GM12878 (cell line): ENCODE measurements at regions not wholly inside any gene's neighbourhood (a gene's known extent, or its start where the extent isn't known, plus 50 kb on each side); places are given as distances from the start of the nearest gene placed in this dataset.

Source experiments
- ATAC-seq: fragments of 200-7000 bp; cut with Tn5 transposase; 3 replicates; pipeline ENCODE4 v1.9.1; 2020; ENCODE audit warnings: mild to moderate bottlenecking, moderate library complexity
- BruUV-seq: library from RNA; stranded (reverse); fragments of 400-500 nt; replicated peaks from 2 replicates; lab custom pipeline; 2021; lab: Mats Ljungman, UMichigan
- CTCF ChIA-PET: fragments of 300-600 bp; sonication (Branson Sonifier 250); formaldehyde crosslinking; extraction: SDS; loops from one replicate; lab custom pipeline; 2021; ENCODE audit warnings: inconsistent platforms; lab: Yijun Ruan, JAX
- POLR2A ChIA-PET: fragments of 350-600 bp; formaldehyde crosslinking; extraction: SDS; loops from one replicate; lab custom pipeline; 2021; ENCODE audit warnings: inconsistent platforms; lab: Charles Lee
- RAD21 ChIA-PET: fragments of 300-600 bp; sonication (Branson Sonifier 250); formaldehyde crosslinking; loops from one replicate; lab custom pipeline; 2023; ENCODE audit warnings: antibody characterized with exemption; ENCODE audit not compliant: unreplicated experiment; lab: Charles Lee
- SMC1A ChIA-PET: fragments of 300-600 bp; sonication (Branson Sonifier 250); formaldehyde crosslinking; loops from one replicate; lab custom pipeline; 2023; ENCODE audit not compliant: unreplicated experiment, uncharacterized antibody; lab: Charles Lee
- DNase-seq: peaks from one replicate; pipeline ENCODE4 v3.0.0-alpha.2; 2011; ENCODE audit warnings: low read depth, low spot score
- FAIRE-seq: peaks from 3 replicates; lab custom pipeline; 2011; peaks lifted over from hg19 to GRCh38; lab: Jason Lieb, UNC
- H2AFZ ChIP-seq: 2 replicates; pipeline ENCODE4 v1.6.0; 2011; ENCODE audit warnings: low read depth, low read length, control low read depth; ENCODE audit not compliant: control insufficient read depth
- H3K27ac ChIP-seq: 2 replicates; pipeline ENCODE4 v1.5.1; 2011; ENCODE audit warnings: control low read depth; ENCODE audit not compliant: control insufficient read depth, insufficient read depth
- H3K27me3 ChIP-seq, 2 experiments: replicated peaks in 1 of 2; 2 replicates each; pipeline versions ENCODE4 v1.6.0 to v1.6.1; 2011; ENCODE audit warnings: low read length in 1 of 2; ENCODE audit not compliant: control insufficient read depth in 2 of 2, insufficient read depth in 2 of 2
- H3K36me3 ChIP-seq, 2 experiments: 2 replicates each; pipeline ENCODE4 v1.5.1; 2011; ENCODE audit warnings: low read length in 1 of 2; ENCODE audit not compliant: control insufficient read depth in 2 of 2, insufficient read depth in 2 of 2
- H3K4me1 ChIP-seq: 2 replicates; pipeline ENCODE4 v1.6.1; 2011; ENCODE audit warnings: mild to moderate bottlenecking, low read length, moderate library complexity, mixed read lengths; ENCODE audit not compliant: control insufficient read depth, insufficient read depth
- H3K4me2 ChIP-seq: 2 replicates; pipeline ENCODE4 v1.6.0; 2011; ENCODE audit warnings: control low read depth; ENCODE audit not compliant: control insufficient read depth, insufficient read depth
- H3K4me3 ChIP-seq: fragments of 200-600 bp; sonication (generic); 2 replicates; pipeline ENCODE4 v1.5.1; 2016
- H3K79me2 ChIP-seq: 2 replicates; pipeline ENCODE4 v1.6.0; 2011; ENCODE audit warnings: low read length; ENCODE audit not compliant: control insufficient read depth, insufficient read depth
- H3K9ac ChIP-seq: 2 replicates; pipeline ENCODE4 v1.8.0; 2011; ENCODE audit warnings: low read length, control low read depth, mixed read lengths; ENCODE audit not compliant: control insufficient read depth, insufficient read depth
- H3K9me3 ChIP-seq: replicated peaks from 3 replicates; pipeline ENCODE4 v1.5.1; 2011; ENCODE audit warnings: mild to moderate bottlenecking, low read length; ENCODE audit not compliant: control insufficient read depth, insufficient read depth
- H4K20me1 ChIP-seq: 2 replicates; pipeline ENCODE4 v1.6.0; 2011; ENCODE audit not compliant: control insufficient read depth, insufficient read depth
- BACH1 ChIP-seq: fragments of 450-650 bp; IDR thresholded peaks from 2 replicates; pipeline ENCODE4 v1.6.1; 2017; ENCODE audit warnings: mild to moderate bottlenecking, borderline replicate concordance
- BHLHE40 ChIP-seq, 2 experiments: fragments of 450-650 bp in 1 of 2; IDR thresholded peaks; 2 replicates each; pipeline ENCODE4 v1.6.1; 2011 to 2017; ENCODE audit warnings: low read depth in 2 of 2, borderline replicate concordance in 1 of 2, improper control_type of control experiment in 1 of 2, low read length in 1 of 2, mild to moderate bottlenecking in 1 of 2
- ETV6 ChIP-seq, 2 experiments: fragments of 450-650 bp in 1 of 2; IDR thresholded peaks in 1 of 2; conservative IDR thresholded peaks in 1 of 2; 2 replicates each; pipeline ENCODE4 v1.6.1; 2014; ENCODE audit warnings: antibody characterized with exemption in 1 of 2, borderline replicate concordance in 1 of 2, low read depth in 1 of 2, mild to moderate bottlenecking in 1 of 2, moderate library complexity in 1 of 2
- GABPA ChIP-seq: IDR thresholded peaks from 2 replicates; pipeline ENCODE4 v1.6.1; 2014; ENCODE audit warnings: antibody characterized with exemption, low read depth, mild to moderate bottlenecking, inconsistent platforms
- HSF1 ChIP-seq: fragments of 150-350 bp; IDR thresholded peaks from 2 replicates; pipeline ENCODE4 v1.6.1; 2014; ENCODE audit warnings: mild to moderate bottlenecking, low read depth, low read length
- IKZF1 ChIP-seq: fragments of 450-650 bp; conservative IDR thresholded peaks from 2 replicates; pipeline ENCODE4 v1.6.1; 2017; ENCODE audit warnings: antibody characterized with exemption, mild to moderate bottlenecking
- JUNB ChIP-seq: IDR thresholded peaks from 2 replicates; pipeline ENCODE4 v1.6.1; 2016; ENCODE audit warnings: antibody characterized with exemption, mild to moderate bottlenecking
- MAX ChIP-seq: IDR thresholded peaks from 2 replicates; pipeline ENCODE4 v1.6.1; 2012; ENCODE audit warnings: low read depth, low read length, improper control_type of control experiment
- POU2F2 ChIP-seq: IDR thresholded peaks from 3 replicates; pipeline ENCODE4 v1.6.1; 2011; ENCODE audit warnings: low read depth, mild to moderate bottlenecking, low read length, borderline replicate concordance
- SMAD1 ChIP-seq: fragments of 450-650 bp; IDR thresholded peaks from 2 replicates; pipeline ENCODE4 v1.6.1; 2018; ENCODE audit warnings: mild to moderate bottlenecking, low read depth; ENCODE audit not compliant: partially characterized antibody
- SMAD5 ChIP-seq: IDR thresholded peaks from 2 replicates; pipeline ENCODE4 v1.6.1; 2016; ENCODE audit warnings: antibody characterized with exemption, low read depth
- SMARCA5 ChIP-seq: fragments of 450-650 bp; IDR thresholded peaks from 2 replicates; pipeline ENCODE4 v1.6.1; 2017; ENCODE audit warnings: mild to moderate bottlenecking
- WRNIP1 ChIP-seq: IDR thresholded peaks from 2 replicates; pipeline ENCODE4 v1.6.1; 2011; ENCODE audit warnings: low read depth, low read length, improper control_type of control experiment, borderline replicate concordance
- ZNF592 ChIP-seq: fragments of 450-650 bp; IDR thresholded peaks from 2 replicates; pipeline ENCODE4 v1.6.1; 2017; ENCODE audit warnings: mild to moderate bottlenecking, moderate library complexity
- WGBS: methylation state at CpG from one replicate; pipeline ENCODE4 v1.1.6; 2016; ENCODE audit warnings: low lambda C conversion rate; ENCODE audit not compliant: insufficient replicate concordance, insufficient coverage; ENCODE audit errors: missing lambda C conversion rate; 5-methylcytosine and 5-hydroxymethylcytosine counted together
- in situ Hi-C: fragments of 300-500 bp; cut with MboI; formaldehyde crosslinking; loops from 9 replicates; pipeline ENCODE4 v1.14.3; 2018; ENCODE audit warnings: mixed read lengths
- intact Hi-C: fragments of 100-400 bp; cut with micrococcal nuclease; formaldehyde crosslinking; loops from one replicate; pipeline ENCODE4 v1.14.2; 2022; ENCODE audit not compliant: unreplicated experiment

- Histone ChIP-seq H4K20me1 (no peaks in the 10 kb centered on the region; the same call in 1 of the 2 replicates), H3K27ac (no peak overlapping the region), H3K27me3 (no peaks in the 10 kb centered on the region), H3K36me3 (no peaks in the 10 kb centered on the region), H2AFZ (no peak overlapping the region), H3K9ac (no peak overlapping the region), H3K4me1 (no peaks in the 10 kb centered on the region), H3K79me2 (no peaks in the 10 kb centered on the region), H3K4me2 (no peak overlapping the region), H3K9me3 (no peaks in the 10 kb centered on the region), H3K4me3 (no peak overlapping the region)
- no peak for FAIRE-seq
- no TSS peak for BruUV-seq
- ATAC-seq, result no peak
- in situ Hi-C loops, result no loop called here
- CTCF ChIA-PET, result interaction anchor here (1.1 to 6.0 kb wide), 2 partner anchors 16 to 80 kb away, joined by 3 to 58 read pairs; no protein-coding TSS in a partner anchor
- DNase-seq, result no peak
- intact Hi-C loops, result no loop called here
- POLR2A ChIA-PET, result interaction anchor here (0.6 kb wide), 1 partner anchor 490 kb away, joined by 4 read pairs; no protein-coding TSS in a partner anchor
- SMC1A ChIA-PET, result interaction anchor here (0.9 to 14.9 kb wide), 4 partner anchors 16 to 81 kb away, joined by 3 to 189 read pairs (median 12); no protein-coding TSS in a partner anchor
- RAD21 ChIA-PET, result interaction anchor here (0.7 to 7.1 kb wide), 2 partner anchors 17 to 178 kb away, joined by 4 to 73 read pairs; no protein-coding TSS in a partner anchor
- WGBS, result 67% methylated on average over 6 of the region's 6 CpGs
- no peak for TF ChIP-seq BACH1
- no peak for TF ChIP-seq MAX
- TF ChIP-seq BHLHE40 (IDR thresholded peaks at IDR 0.05; ENCODE audit: borderline replicate concordance in 1 of 2, low read depth in 2 of 2, low read length in 1 of 2), result no peak
- no peak for TF ChIP-seq SMARCA5
- no peak for TF ChIP-seq SMAD5
- no peak for TF ChIP-seq GABPA
- no peak for TF ChIP-seq SMAD1
- no peak for TF ChIP-seq ETV6 (conservative IDR thresholded peaks at IDR 0.05 in 1 of 2, IDR thresholded peaks at IDR 0.05 in 1 of 2; ENCODE audit: borderline replicate concordance in 1 of 2, low read depth in 1 of 2)
- TF ChIP-seq WRNIP1, result no peak
- no peak for TF ChIP-seq JUNB
- TF ChIP-seq HSF1, result no peak
- TF ChIP-seq IKZF1, result no peak
- no peak for TF ChIP-seq ZNF592
- TF ChIP-seq POU2F2, result no peak
These were observed 147.3 kb downstream of the CCDC34 start for GRCh38 chr11:27215471-27216269.
